ENCODE measurements at regions not wholly inside any gene's neighbourhood (a gene's known extent, or its start where the extent isn't known, plus 50 kb on each side); places are given as distances from the start of the nearest gene placed in this dataset.

GRCh38 chr7:19312416-19312815 lies 167.2 kb upstream of the FERD3L start:
- no peak overlapping the region for H3K27ac ChIP-seq (ENCODE audit: low read depth in 1 of 2, low read length in 2 of 2)
- no peaks in the 10 kb centered on the region for H3K4me1 ChIP-seq (ENCODE audit: control insufficient read depth in 1 of 2, insufficient read depth in 2 of 2, low read length in 2 of 2)
- no peak overlapping the region for H3K4me2 ChIP-seq (replicated peaks; ENCODE audit: extremely low read depth, low read length, poor library complexity, severe bottlenecking)
- H4K20me1 ChIP-seq (ENCODE audit: insufficient read depth, low read length), result no peaks in the 10 kb centered on the region
- intact Hi-C loops (cut with micrococcal nuclease), result no loop called here
- no CpG with 5 or more reads among the region's 1 CpG for WGBS (ENCODE audit: insufficient coverage)
- H3K9ac ChIP-seq (ENCODE audit: insufficient read depth, low read length, poor library complexity, severe bottlenecking), result no peak overlapping the region
- H2AFZ ChIP-seq (ENCODE audit: insufficient read depth, low read depth, low read length, poor library complexity, severe bottlenecking), result no peak overlapping the region
- TF ChIP-seq, protein P1, sequence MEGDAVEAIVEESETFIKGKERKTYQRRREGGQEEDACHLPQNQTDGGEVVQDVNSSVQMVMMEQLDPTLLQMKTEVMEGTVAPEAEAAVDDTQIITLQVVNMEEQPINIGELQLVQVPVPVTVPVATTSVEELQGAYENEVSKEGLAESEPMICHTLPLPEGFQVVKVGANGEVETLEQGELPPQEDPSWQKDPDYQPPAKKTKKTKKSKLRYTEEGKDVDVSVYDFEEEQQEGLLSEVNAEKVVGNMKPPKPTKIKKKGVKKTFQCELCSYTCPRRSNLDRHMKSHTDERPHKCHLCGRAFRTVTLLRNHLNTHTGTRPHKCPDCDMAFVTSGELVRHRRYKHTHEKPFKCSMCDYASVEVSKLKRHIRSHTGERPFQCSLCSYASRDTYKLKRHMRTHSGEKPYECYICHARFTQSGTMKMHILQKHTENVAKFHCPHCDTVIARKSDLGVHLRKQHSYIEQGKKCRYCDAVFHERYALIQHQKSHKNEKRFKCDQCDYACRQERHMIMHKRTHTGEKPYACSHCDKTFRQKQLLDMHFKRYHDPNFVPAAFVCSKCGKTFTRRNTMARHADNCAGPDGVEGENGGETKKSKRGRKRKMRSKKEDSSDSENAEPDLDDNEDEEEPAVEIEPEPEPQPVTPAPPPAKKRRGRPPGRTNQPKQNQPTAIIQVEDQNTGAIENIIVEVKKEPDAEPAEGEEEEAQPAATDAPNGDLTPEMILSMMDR (IDR thresholded peaks at IDR 0.05), result no peak
- H3K9me3 Mint-ChIP-seq, result peaks cover 0 to 2% (median 0%) of the 10 kb centered on the region in 7 donors
- H3K79me2 ChIP-seq (ENCODE audit: insufficient read depth, low read length), result no peaks in the 10 kb centered on the region
- H3K27ac Mint-ChIP-seq, result no peak overlapping the region
- H3K4me3 Mint-ChIP-seq, result no peak overlapping the region
- no peaks in the 10 kb centered on the region for H3K27me3 Mint-ChIP-seq (ENCODE audit: low read depth in 3 of 3)
- H3K4me1 Mint-ChIP-seq, result no peaks in the 10 kb centered on the region
- H3K36me3 ChIP-seq (replicated peaks in 1 of 2; ENCODE audit: control insufficient read depth in 1 of 2, insufficient read depth in 2 of 2, low read length in 2 of 2), result no peaks in the 10 kb centered on the region
- H3K27me3 ChIP-seq (ENCODE audit: control insufficient read depth in 2 of 2, insufficient read depth in 2 of 2, low read length in 2 of 2), result no peaks in the 10 kb centered on the region
- no peak overlapping the region for H3K4me3 ChIP-seq (replicated peaks in 1 of 3; ENCODE audit: low read depth in 2 of 3, low read length in 3 of 3)
- no peaks in the 10 kb centered on the region for H3K9me3 ChIP-seq (replicated peaks in 1 of 2; ENCODE audit: control insufficient read depth in 1 of 2, insufficient read depth in 1 of 2, low read length in 2 of 2)
- no peaks in the 10 kb centered on the region for H3K36me3 Mint-ChIP-seq
- no peak for DNase-seq

DNA sequence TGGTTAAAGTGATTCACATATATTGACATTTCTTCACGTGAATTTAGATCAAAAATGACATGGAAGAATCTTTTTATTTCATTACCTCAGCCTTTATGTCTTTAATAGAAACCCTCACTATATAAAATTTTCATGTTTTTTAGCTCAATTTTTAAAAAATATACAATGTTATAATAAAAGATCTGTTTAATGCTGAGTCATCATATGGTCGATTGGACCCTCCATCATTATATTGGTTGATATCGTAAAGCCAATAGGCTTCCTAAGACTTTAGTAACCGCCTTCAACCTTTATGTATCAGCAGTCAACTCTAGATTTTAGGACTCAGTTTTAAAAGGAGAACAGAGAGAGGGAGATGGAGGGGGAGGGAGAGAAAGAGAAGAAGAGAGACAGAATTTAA lies 162.3 kb upstream of the FERD3L start:
- H3K4me1 Mint-ChIP-seq, result no peaks in the 10 kb centered on the region
- Histone ChIP-seq H3K4me1 (ENCODE audit: control insufficient read depth in 1 of 2, insufficient read depth in 2 of 2, low read length in 2 of 2) (no peaks in the 10 kb centered on the region), H3K9ac (ENCODE audit: insufficient read depth, low read length, poor library complexity, severe bottlenecking) (no peak overlapping the region), H3K4me2 (replicated peaks; ENCODE audit: extremely low read depth, low read length, poor library complexity, severe bottlenecking) (no peak overlapping the region), H3K4me3 (replicated peaks in 1 of 3; ENCODE audit: low read depth in 2 of 3, low read length in 3 of 3) (no peak overlapping the region), H3K27ac (ENCODE audit: low read depth in 1 of 2, low read length in 2 of 2) (no peak overlapping the region), H3K79me2 (ENCODE audit: insufficient read depth, low read length) (no peaks in the 10 kb centered on the region), H3K9me3 (replicated peaks in 1 of 2; ENCODE audit: control insufficient read depth in 1 of 2, insufficient read depth in 1 of 2, low read length in 2 of 2) (no peaks in the 10 kb centered on the region), H3K27me3 (ENCODE audit: control insufficient read depth in 2 of 2, insufficient read depth in 2 of 2, low read length in 2 of 2) (no peaks in the 10 kb centered on the region), H4K20me1 (ENCODE audit: insufficient read depth, low read length) (no peaks in the 10 kb centered on the region), H2AFZ (ENCODE audit: insufficient read depth, low read depth, low read length, poor library complexity, severe bottlenecking) (no peak overlapping the region), H3K36me3 (replicated peaks in 1 of 2; ENCODE audit: control insufficient read depth in 1 of 2, insufficient read depth in 2 of 2, low read length in 2 of 2) (no peaks in the 10 kb centered on the region)
- TF ChIP-seq, protein P1 (IDR thresholded peaks at IDR 0.05), result no peak
- WGBS (ENCODE audit: insufficient coverage), result no CpG with 5 or more reads among the region's 4 CpGs
- no peak for DNase-seq
- no peaks in the 10 kb centered on the region for H3K36me3 Mint-ChIP-seq
- no peaks in the 10 kb centered on the region for H3K27me3 Mint-ChIP-seq (ENCODE audit: low read depth in 3 of 3)
- H3K27ac Mint-ChIP-seq, result no peak overlapping the region
- peaks cover 0 to 2% (median 0%) of the 10 kb centered on the region in 7 donors for H3K9me3 Mint-ChIP-seq
- intact Hi-C loops (cut with micrococcal nuclease), result no loop called here
- no peak overlapping the region for H3K4me3 Mint-ChIP-seq

Measured in CD14-positive monocyte (primary cell).